ENCODE measurements at regions not wholly inside any gene's neighbourhood (a gene's known extent, or its start where the extent isn't known, plus 50 kb on each side); places are given as distances from the start of the nearest gene placed in this dataset.

DNA sequence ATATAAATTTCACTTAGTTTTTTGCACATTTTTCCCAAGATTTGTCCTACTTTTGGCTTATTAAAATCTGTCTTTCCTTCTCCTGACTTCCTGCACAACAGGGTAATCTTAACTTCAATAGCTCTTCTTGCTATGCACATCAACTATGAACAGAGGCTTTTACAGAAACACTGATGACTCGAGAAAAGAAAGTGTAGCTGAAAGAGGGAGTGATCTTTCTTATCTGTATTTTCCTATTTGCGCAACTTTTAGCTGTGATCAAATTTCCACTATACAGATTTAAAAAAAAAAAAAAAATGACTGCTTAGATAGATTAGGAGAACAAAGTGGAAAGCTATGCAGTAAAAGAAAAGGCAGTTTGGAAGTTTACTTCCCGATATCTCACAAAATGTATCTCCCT is 406.9 kb downstream of the LIG4 start:
- CTCF ChIA-PET: no interaction called here
- H3K4me3 ChIP-seq (replicated peaks in 1 of 2; ENCODE audit: low read depth in 1 of 2, low read length in 2 of 2): no peak overlapping the region
- H3K4me1 ChIP-seq (ENCODE audit: control insufficient read depth in 1 of 2, insufficient read depth in 2 of 2, low read length in 2 of 2): no peaks in the 10 kb centered on the region
- no peaks in the 10 kb centered on the region for H3K9me2 ChIP-seq (ENCODE audit: insufficient read depth)
- H3K79me2 ChIP-seq (ENCODE audit: insufficient read depth, low read length): no peaks in the 10 kb centered on the region
- intact Hi-C loops (cut with micrococcal nuclease): no loop called here
- no peak for ATAC-seq
- TF ChIP-seq ELF1 (IDR thresholded peaks at IDR 0.05; ENCODE audit: borderline replicate concordance, low read depth) (no peak), SRF (IDR thresholded peaks at IDR 0.05; ENCODE audit: low read depth) (no peak)
- no peak overlapping the region for H3K4me2 ChIP-seq (ENCODE audit: low read length)
- H2AFZ ChIP-seq (ENCODE audit: low read depth, low read length, poor library complexity, severe bottlenecking): no peak overlapping the region
- BruUV-seq (replicated peaks): no TSS peak
- no peak overlapping the region for H3K27ac ChIP-seq (ENCODE audit: low read depth, low read length)
- no peak for DNase-seq (ENCODE audit: low read depth, low spot score)
- H3K36me3 ChIP-seq (ENCODE audit: control insufficient read depth in 1 of 2, insufficient read depth in 2 of 2, low read length in 2 of 2): no peaks in the 10 kb centered on the region
- RAD21 ChIA-PET (ENCODE audit: low non-redundant PET in 1 of 2, low total read pairs in 2 of 2, uncharacterized antibody in 2 of 2, unreplicated experiment in 2 of 2): no interaction called here
- no peaks in the 10 kb centered on the region for H3K27me3 ChIP-seq (ENCODE audit: insufficient read depth, low read length)
- POLR2A ChIA-PET: no interaction called here
- peaks cover 13 to 20% of the 10 kb centered on the region in 2 experiments; a peak in 2 of 4 replicates for H3K9me3 ChIP-seq (ENCODE audit: control insufficient read depth in 1 of 2, insufficient read depth in 1 of 2, low read depth in 1 of 2, low read length in 2 of 2)
- H3K9ac ChIP-seq (ENCODE audit: low read length): no peak overlapping the region
- no peaks in the 10 kb centered on the region for H4K20me1 ChIP-seq (ENCODE audit: insufficient read depth)

DNA sequence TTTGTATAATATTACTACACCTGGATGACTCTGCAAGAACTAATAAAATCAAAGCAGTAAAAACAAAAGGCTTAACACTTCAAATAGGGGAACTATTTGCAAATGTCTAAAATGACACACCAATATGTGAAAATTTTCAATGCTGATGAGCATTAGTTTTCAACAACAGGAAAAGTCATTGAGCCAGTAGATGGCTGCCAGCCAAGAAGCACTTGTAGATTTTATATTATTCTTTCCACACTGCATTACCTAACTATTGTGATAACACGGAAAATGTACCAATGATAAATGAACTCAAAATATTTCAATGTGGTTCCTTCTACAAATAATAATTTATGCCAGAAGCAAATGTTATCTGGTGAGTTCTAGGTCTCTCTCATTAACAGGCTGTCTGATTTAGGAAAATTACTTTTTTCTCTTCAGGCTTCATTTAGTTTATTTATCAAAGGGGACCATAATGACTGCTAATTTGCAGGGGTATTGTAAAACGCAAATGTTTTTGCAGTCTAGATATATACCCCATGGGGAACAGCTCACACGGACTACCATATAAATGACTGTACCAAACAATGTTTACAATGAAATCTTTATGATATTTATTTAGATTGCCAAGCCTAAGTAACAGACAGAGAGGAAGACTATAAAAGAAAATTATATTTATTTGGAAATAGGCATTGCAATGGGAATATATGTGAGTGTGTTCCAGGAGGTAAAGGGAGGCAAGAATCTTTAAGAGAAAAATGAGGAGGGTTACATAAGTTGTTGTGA is 407.8 kb downstream of the LIG4 start:
- no peak for DNase-seq (ENCODE audit: low read depth, low spot score)
- no peaks in the 10 kb centered on the region for H3K27me3 ChIP-seq (ENCODE audit: insufficient read depth, low read length)
- intact Hi-C loops (cut with micrococcal nuclease): no loop called here
- H3K9me2 ChIP-seq (ENCODE audit: insufficient read depth): no peaks in the 10 kb centered on the region
- ATAC-seq: no peak
- no peaks in the 10 kb centered on the region for H3K36me3 ChIP-seq (ENCODE audit: control insufficient read depth in 1 of 2, insufficient read depth in 2 of 2, low read length in 2 of 2)
- H3K9me3 ChIP-seq (ENCODE audit: control insufficient read depth in 1 of 2, insufficient read depth in 1 of 2, low read depth in 1 of 2, low read length in 2 of 2): peaks cover 13 to 23% of the 10 kb centered on the region in 2 experiments; a peak in 2 of 4 replicates
- H3K9ac ChIP-seq (ENCODE audit: low read length): no peak overlapping the region
- no peaks in the 10 kb centered on the region for H4K20me1 ChIP-seq (ENCODE audit: insufficient read depth)
- no peaks in the 10 kb centered on the region for H3K79me2 ChIP-seq (ENCODE audit: insufficient read depth, low read length)
- CTCF ChIA-PET: no interaction called here
- no peaks in the 10 kb centered on the region for H3K4me1 ChIP-seq (ENCODE audit: control insufficient read depth in 1 of 2, insufficient read depth in 2 of 2, low read length in 2 of 2)
- no peak overlapping the region for H2AFZ ChIP-seq (ENCODE audit: low read depth, low read length, poor library complexity, severe bottlenecking)
- H3K4me3 ChIP-seq (replicated peaks in 1 of 2; ENCODE audit: low read depth in 1 of 2, low read length in 2 of 2): no peak overlapping the region
- no peak overlapping the region for H3K27ac ChIP-seq (ENCODE audit: low read depth, low read length)
- BruUV-seq (replicated peaks): no TSS peak
- POLR2A ChIA-PET: no interaction called here
- RAD21 ChIA-PET (ENCODE audit: low non-redundant PET in 1 of 2, low total read pairs in 2 of 2, uncharacterized antibody in 2 of 2, unreplicated experiment in 2 of 2): no interaction called here
- no peak overlapping the region for H3K4me2 ChIP-seq (ENCODE audit: low read length)
- TF ChIP-seq ELF1 (IDR thresholded peaks at IDR 0.05; ENCODE audit: borderline replicate concordance, low read depth) (no peak), TCF7L2 (IDR thresholded peaks at IDR 0.05; ENCODE audit: borderline replicate concordance, extremely low read depth, insufficient read depth, insufficient read length) (no peak), ZFX (IDR thresholded peaks at IDR 0.05) (no peak), FOSL1 (IDR thresholded peaks at IDR 0.05; ENCODE audit: low read depth) (no peak), RAD21 (IDR thresholded peaks at IDR 0.05; ENCODE audit: low read depth) (no peak), JUND (IDR thresholded peaks at IDR 0.05) (no peak), POLR2AphosphoS5 (IDR thresholded peaks at IDR 0.05; ENCODE audit: low read depth, low read length) (no peak), CBX3 (IDR thresholded peaks at IDR 0.05; ENCODE audit: low read depth) (no peak), POLR2A (IDR thresholded peaks at IDR 0.05; ENCODE audit: borderline replicate concordance, extremely low read depth, insufficient read depth, insufficient read length) (no peak), EGR1 (IDR thresholded peaks at IDR 0.05; ENCODE audit: low read depth) (no peak)
- TF ChIP-seq, protein P1, sequence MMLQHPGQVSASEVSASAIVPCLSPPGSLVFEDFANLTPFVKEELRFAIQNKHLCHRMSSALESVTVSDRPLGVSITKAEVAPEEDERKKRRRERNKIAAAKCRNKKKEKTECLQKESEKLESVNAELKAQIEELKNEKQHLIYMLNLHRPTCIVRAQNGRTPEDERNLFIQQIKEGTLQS (IDR thresholded peaks at IDR 0.05): no peak
- TF ChIP-seq, protein P2, sequence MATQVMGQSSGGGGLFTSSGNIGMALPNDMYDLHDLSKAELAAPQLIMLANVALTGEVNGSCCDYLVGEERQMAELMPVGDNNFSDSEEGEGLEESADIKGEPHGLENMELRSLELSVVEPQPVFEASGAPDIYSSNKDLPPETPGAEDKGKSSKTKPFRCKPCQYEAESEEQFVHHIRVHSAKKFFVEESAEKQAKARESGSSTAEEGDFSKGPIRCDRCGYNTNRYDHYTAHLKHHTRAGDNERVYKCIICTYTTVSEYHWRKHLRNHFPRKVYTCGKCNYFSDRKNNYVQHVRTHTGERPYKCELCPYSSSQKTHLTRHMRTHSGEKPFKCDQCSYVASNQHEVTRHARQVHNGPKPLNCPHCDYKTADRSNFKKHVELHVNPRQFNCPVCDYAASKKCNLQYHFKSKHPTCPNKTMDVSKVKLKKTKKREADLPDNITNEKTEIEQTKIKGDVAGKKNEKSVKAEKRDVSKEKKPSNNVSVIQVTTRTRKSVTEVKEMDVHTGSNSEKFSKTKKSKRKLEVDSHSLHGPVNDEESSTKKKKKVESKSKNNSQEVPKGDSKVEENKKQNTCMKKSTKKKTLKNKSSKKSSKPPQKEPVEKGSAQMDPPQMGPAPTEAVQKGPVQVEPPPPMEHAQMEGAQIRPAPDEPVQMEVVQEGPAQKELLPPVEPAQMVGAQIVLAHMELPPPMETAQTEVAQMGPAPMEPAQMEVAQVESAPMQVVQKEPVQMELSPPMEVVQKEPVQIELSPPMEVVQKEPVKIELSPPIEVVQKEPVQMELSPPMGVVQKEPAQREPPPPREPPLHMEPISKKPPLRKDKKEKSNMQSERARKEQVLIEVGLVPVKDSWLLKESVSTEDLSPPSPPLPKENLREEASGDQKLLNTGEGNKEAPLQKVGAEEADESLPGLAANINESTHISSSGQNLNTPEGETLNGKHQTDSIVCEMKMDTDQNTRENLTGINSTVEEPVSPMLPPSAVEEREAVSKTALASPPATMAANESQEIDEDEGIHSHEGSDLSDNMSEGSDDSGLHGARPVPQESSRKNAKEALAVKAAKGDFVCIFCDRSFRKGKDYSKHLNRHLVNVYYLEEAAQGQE (IDR thresholded peaks at IDR 0.05; ENCODE audit: low read depth): no peak
- TF ChIP-seq, protein P3, sequence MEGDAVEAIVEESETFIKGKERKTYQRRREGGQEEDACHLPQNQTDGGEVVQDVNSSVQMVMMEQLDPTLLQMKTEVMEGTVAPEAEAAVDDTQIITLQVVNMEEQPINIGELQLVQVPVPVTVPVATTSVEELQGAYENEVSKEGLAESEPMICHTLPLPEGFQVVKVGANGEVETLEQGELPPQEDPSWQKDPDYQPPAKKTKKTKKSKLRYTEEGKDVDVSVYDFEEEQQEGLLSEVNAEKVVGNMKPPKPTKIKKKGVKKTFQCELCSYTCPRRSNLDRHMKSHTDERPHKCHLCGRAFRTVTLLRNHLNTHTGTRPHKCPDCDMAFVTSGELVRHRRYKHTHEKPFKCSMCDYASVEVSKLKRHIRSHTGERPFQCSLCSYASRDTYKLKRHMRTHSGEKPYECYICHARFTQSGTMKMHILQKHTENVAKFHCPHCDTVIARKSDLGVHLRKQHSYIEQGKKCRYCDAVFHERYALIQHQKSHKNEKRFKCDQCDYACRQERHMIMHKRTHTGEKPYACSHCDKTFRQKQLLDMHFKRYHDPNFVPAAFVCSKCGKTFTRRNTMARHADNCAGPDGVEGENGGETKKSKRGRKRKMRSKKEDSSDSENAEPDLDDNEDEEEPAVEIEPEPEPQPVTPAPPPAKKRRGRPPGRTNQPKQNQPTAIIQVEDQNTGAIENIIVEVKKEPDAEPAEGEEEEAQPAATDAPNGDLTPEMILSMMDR (IDR thresholded peaks at IDR 0.05 in 2 of 3, conservative IDR thresholded peaks at IDR 0.05 in 1 of 3; ENCODE audit: borderline replicate concordance in 1 of 3, insufficient read depth in 1 of 3, low read depth in 2 of 3, low read length in 2 of 3): no peak
